ENCODE measurements at regions not wholly inside any gene's neighbourhood (a gene's known extent, or its start where the extent isn't known, plus 50 kb on each side); places are given as distances from the start of the nearest gene placed in this dataset.
"Not testable (repeated sequence)": the region's sequence is repeated elsewhere in the genome, so short reads cannot be mapped to it uniquely, and the experiment has no call there.

DNA sequence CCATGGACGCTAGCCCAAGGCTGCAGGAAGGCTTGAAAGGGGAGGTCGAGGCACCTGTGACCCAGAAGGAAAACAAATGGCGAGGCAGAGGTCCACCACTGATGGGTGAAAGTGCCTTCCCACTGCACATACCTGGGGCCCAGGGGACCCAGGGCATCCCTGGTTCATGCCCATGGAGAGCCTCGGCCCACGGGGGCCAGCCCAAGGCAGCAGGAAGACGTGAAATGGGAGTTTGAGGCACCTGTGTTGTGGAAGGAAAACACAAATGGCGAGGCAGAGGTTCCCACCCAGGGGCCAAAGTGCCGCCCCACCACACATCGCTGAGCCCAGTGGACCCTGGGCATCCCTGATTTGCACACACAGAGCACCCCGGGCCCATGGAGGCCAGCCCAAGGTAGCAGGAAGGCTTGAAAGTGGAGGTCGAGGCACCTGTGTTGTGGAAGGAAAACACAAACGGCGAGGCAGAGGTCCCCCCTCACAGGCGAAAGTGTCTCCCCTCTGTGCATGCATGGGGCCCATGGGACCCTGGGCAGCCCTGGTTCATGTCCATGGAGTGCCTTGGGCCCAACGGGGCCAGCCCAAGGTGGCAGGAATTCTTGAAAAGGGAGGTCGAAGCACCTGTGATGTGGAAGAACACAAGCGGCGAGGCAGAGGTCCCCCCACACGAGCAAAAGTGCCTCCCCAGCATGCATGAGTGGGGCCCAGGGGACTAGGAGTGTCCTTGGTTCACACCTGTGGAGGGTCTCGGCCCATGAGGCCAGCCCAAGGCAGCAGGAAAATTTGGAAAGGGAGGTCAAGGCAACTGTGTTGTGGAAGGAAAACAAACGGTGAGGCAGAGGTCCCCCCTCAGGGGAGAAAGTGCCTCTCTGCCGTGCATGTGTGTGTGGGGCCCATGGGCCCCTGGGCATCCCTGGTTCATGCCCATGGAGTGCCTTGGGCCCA lies 383.3 kb downstream of the ALG10 start:
- TF ChIP-seq, protein P1, sequence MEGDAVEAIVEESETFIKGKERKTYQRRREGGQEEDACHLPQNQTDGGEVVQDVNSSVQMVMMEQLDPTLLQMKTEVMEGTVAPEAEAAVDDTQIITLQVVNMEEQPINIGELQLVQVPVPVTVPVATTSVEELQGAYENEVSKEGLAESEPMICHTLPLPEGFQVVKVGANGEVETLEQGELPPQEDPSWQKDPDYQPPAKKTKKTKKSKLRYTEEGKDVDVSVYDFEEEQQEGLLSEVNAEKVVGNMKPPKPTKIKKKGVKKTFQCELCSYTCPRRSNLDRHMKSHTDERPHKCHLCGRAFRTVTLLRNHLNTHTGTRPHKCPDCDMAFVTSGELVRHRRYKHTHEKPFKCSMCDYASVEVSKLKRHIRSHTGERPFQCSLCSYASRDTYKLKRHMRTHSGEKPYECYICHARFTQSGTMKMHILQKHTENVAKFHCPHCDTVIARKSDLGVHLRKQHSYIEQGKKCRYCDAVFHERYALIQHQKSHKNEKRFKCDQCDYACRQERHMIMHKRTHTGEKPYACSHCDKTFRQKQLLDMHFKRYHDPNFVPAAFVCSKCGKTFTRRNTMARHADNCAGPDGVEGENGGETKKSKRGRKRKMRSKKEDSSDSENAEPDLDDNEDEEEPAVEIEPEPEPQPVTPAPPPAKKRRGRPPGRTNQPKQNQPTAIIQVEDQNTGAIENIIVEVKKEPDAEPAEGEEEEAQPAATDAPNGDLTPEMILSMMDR (conservative IDR thresholded peaks at IDR 0.05; ENCODE audit: low read depth, low read length) = no peak
- H3K4me3 ChIP-seq (ENCODE audit: low read depth, low read length) = no peak overlapping the region
- DNase-seq (ENCODE audit: low read depth) = no peak

DNA sequence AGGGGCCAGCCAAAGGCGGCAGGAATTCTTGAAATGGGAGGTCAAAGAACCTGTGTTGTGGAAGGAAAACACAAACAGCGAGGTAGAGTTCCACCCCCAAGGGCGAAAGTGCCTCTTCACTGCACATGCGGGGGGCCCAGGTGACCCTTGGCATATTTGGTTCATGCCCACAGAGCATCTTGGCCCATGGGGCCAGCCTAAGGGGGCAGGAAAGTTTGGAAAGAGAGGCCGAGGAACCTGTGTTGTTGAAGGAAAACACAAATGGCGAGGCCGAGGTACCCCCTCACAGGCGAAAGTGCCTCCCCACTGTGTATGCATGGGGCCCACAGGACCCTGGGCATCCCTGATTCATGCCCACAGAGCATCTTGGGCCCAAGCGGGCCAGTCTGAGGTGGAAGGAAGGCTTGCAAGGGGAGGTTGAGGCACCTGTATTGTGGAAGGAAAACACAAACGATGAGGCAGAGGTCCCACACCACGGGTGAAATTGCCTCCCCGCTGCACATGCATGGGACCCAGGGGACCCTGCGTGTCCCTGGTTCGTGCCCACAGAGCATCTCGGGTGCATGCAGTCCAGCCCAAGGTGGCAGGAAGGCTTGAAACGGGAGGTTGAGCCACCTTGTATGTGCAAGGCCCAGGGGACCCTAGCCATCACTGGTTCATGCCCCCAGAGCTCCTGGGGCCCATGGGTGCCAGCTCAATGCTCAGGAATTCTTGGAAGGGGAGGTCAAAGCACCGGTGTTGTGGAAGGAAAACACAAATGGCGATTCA lies 384.1 kb downstream of the ALG10 start:
- TF ChIP-seq, protein P1 (conservative IDR thresholded peaks at IDR 0.05; ENCODE audit: low read depth, low read length) = no peak

DNA sequence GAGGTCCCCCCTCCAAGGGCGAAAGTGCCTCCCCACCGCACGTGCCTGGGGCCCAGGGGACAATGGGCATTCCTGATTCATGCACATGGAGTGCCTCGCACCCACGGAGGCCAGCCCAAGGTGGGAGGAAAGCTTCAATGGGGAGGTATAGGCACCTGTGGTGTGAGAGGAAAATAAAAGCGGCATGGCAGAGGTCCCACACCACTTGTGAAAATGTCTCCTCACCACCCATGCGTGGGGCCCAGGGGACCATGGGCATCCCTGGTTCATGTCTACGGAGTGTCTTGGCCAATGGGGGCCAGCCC lies 384.7 kb downstream of the ALG10 start:
- no peak overlapping the region for H3K4me3 ChIP-seq (ENCODE audit: low read depth, low read length)
- DNase-seq (ENCODE audit: low read depth) = no peak
- TF ChIP-seq, protein P1 (conservative IDR thresholded peaks at IDR 0.05; ENCODE audit: low read depth, low read length) = no peak

More for the DNA sequence above, 384.1 kb downstream of the ALG10 start:
- no peak overlapping the region for H3K4me3 ChIP-seq (ENCODE audit: low read depth, low read length)
- DNase-seq (ENCODE audit: low read depth) = no peak

DNA sequence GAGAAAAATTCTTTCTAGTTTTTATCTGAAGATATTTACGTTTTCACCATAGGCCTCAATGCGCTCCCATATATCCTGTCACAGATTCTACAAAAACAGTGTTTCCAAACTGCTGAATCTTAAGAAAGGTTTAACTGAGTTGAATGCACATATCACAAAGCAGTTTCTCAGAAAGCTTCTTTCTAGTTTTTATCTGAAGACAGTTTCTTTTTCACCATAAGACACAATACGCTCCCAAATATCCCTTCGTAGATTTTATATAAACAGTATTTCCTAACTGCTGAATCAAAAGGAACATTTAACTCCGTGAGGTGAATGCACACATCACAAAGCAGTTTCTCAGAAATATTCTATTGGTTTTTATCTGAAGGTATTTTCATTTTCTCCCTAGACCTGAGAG lies 385.5 kb downstream of the ALG10 start:
- TF ChIP-seq, protein P1 (conservative IDR thresholded peaks at IDR 0.05; ENCODE audit: low read depth, low read length) = no peak
- no peak for DNase-seq (ENCODE audit: low read depth)
- no peak overlapping the region for H3K4me3 ChIP-seq (ENCODE audit: low read depth, low read length)

DNA sequence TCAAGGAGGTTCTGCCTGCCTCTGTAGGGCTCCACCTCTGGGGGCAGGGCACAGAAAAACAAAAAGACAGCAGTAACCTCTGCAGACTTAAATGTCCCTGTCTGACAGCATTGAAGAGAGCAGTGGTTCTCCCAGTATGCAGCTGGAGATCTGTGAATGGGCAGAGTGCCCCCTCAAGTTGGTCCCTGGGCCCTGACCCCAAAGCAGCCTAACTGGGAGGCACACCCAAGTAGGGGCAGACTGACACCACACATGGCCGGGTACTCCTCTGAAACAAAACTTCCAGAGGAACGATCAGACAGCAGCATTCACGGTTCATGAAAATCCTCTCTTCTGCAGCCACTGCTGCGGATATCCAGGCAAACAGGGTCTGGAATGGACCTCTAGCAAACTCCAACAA lies 409.2 kb downstream of the ALG10 start:
- not testable (repeated sequence) for H3K4me3 ChIP-seq (ENCODE audit: low read depth, low read length); DNase-seq (ENCODE audit: low read depth)
